Breast epithelium (tissue), 3 donors: ENCODE measurements at regions not wholly inside any gene's neighbourhood (a gene's known extent, or its start where the extent isn't known, plus 50 kb on each side); places are given as distances from the start of the nearest gene placed in this dataset.

Source experiments
- POLR2A ChIP-seq: fragments of 450-650 bp; IDR thresholded peaks from one replicate; pipeline ENCODE4 v1.6.1; 2016; ENCODE audit warnings: antibody characterized with exemption, mild to moderate bottlenecking, moderate library complexity
- POLR2AphosphoS5 ChIP-seq, 3 donors: sonication (generic); formaldehyde crosslinking; IDR thresholded peaks; one replicate each; pipeline ENCODE4 v1.6.1; 2017; ENCODE audit warnings: antibody characterized with exemption in 3 of 3
- TF ChIP-seq, protein P1 (sequence below), 3 donors: fragments of 450-650 bp; IDR thresholded peaks; one replicate each; pipeline ENCODE4 v1.5.1; 2016 to 2017; ENCODE audit warnings: antibody characterized with exemption in 3 of 3, mild to moderate bottlenecking in 3 of 3, moderate library complexity in 3 of 3

DNA sequence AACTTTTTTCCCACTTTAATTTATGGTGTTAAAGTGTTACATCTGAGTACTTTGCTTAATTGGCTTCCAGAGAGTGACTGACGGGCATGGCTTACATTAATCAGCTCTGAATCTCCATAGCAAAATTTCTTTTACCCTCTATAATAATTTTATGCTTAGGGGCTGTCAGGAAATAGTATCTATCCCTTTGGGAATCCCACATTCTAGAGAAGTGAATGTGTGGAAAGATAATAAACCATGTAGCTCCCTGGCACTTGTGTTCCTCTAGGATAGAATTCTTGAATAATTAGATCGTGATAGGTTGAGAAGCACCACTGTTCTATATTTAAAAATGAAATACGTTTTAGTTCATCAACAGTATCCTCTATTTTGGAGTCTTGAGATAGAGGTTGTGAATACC is 89.6 kb downstream of the DNAJB9 start:
- TF ChIP-seq, protein P1, sequence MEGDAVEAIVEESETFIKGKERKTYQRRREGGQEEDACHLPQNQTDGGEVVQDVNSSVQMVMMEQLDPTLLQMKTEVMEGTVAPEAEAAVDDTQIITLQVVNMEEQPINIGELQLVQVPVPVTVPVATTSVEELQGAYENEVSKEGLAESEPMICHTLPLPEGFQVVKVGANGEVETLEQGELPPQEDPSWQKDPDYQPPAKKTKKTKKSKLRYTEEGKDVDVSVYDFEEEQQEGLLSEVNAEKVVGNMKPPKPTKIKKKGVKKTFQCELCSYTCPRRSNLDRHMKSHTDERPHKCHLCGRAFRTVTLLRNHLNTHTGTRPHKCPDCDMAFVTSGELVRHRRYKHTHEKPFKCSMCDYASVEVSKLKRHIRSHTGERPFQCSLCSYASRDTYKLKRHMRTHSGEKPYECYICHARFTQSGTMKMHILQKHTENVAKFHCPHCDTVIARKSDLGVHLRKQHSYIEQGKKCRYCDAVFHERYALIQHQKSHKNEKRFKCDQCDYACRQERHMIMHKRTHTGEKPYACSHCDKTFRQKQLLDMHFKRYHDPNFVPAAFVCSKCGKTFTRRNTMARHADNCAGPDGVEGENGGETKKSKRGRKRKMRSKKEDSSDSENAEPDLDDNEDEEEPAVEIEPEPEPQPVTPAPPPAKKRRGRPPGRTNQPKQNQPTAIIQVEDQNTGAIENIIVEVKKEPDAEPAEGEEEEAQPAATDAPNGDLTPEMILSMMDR (IDR thresholded peaks at IDR 0.05) = no peak
- TF ChIP-seq POLR2A = no peak
- TF ChIP-seq POLR2AphosphoS5 (IDR thresholded peaks at IDR 0.05) = no peak
